Trophoblast cell (in vitro differentiated cells and primary cell): ENCODE measurements at regions not wholly inside any gene's neighbourhood (a gene's known extent, or its start where the extent isn't known, plus 50 kb on each side); places are given as distances from the start of the nearest gene placed in this dataset.

Experiments
- DNase-seq, 2 donors: peaks; one replicate each; pipeline ENCODE4 v3.0.0-alpha.2; 2016
- H2AFZ ChIP-seq: 2 replicates; pipeline ENCODE4 v1.6.1; 2013; ENCODE audit warnings: low read length, moderate library complexity, mild to moderate bottlenecking; ENCODE audit not compliant: insufficient read depth, poor library complexity
- H2AK5ac ChIP-seq: 2 replicates; pipeline ENCODE4 v1.6.1; 2013; ENCODE audit warnings: mild to moderate bottlenecking, low read length
- H2BK120ac ChIP-seq: 2 replicates; pipeline ENCODE4 v1.6.1; 2013; ENCODE audit warnings: low read length, mild to moderate bottlenecking, moderate library complexity; ENCODE audit not compliant: insufficient read depth, poor library complexity
- H2BK12ac ChIP-seq: 2 replicates; pipeline ENCODE4 v1.6.1; 2013; ENCODE audit warnings: mild to moderate bottlenecking, low read length, moderate library complexity
- H2BK5ac ChIP-seq: 2 replicates; pipeline ENCODE4 v1.6.1; 2013; ENCODE audit warnings: low read length, low read depth, moderate library complexity, mild to moderate bottlenecking; ENCODE audit not compliant: poor library complexity
- H3K14ac ChIP-seq: 2 replicates; pipeline ENCODE4 v1.6.1; 2013; ENCODE audit warnings: mild to moderate bottlenecking, low read length
- H3K18ac ChIP-seq: 2 replicates; pipeline ENCODE4 v1.6.1; 2013; ENCODE audit warnings: mild to moderate bottlenecking, low read length
- H3K23ac ChIP-seq: 2 replicates; pipeline ENCODE4 v1.6.1; 2013; ENCODE audit warnings: low read length
- H3K27ac ChIP-seq: 2 replicates; pipeline ENCODE4 v1.5.1; 2013; ENCODE audit warnings: low read depth, mild to moderate bottlenecking, inconsistent platforms, low read length, moderate library complexity
- H3K27me3 ChIP-seq: 2 replicates; pipeline ENCODE4 v1.6.1; 2013; ENCODE audit warnings: inconsistent platforms, mild to moderate bottlenecking, low read length, moderate library complexity; ENCODE audit not compliant: insufficient read depth
- H3K36me3 ChIP-seq, 2 experiments: 1 replicate in 1 of 2; 2 replicates in 1 of 2; pipeline ENCODE4 v1.6.1; 2013; ENCODE audit warnings: low read length in 2 of 2, mild to moderate bottlenecking in 2 of 2, moderate library complexity in 1 of 2; ENCODE audit not compliant: insufficient read depth in 2 of 2, control insufficient read depth in 1 of 2
- H3K4ac ChIP-seq: 2 replicates; pipeline ENCODE4 v1.6.1; 2013; ENCODE audit warnings: low read depth, mild to moderate bottlenecking, low read length, moderate library complexity
- H3K4me1 ChIP-seq, 2 experiments: 1 replicate in 1 of 2; 2 replicates in 1 of 2; pipeline ENCODE4 v1.6.1; 2013; ENCODE audit warnings: low read length in 2 of 2, mild to moderate bottlenecking in 2 of 2, moderate library complexity in 1 of 2; ENCODE audit not compliant: insufficient read depth in 2 of 2, control insufficient read depth in 1 of 2
- H3K4me2 ChIP-seq: 2 replicates; pipeline ENCODE4 v1.6.1; 2013; ENCODE audit warnings: inconsistent platforms, mild to moderate bottlenecking, low read length, moderate library complexity
- H3K4me3 ChIP-seq: 2 replicates; pipeline ENCODE4 v1.5.1; 2013; ENCODE audit warnings: mild to moderate bottlenecking, low read depth, low read length, inconsistent platforms
- H3K79me1 ChIP-seq: one replicate; pipeline ENCODE4 v1.6.1; 2013; ENCODE audit warnings: low read length
- H3K79me2 ChIP-seq: 2 replicates; pipeline ENCODE4 v1.6.1; 2013; ENCODE audit warnings: low read length, mild to moderate bottlenecking; ENCODE audit not compliant: control insufficient read depth, insufficient read depth, poor library complexity
- H3K9ac ChIP-seq: 2 replicates; pipeline ENCODE4 v1.6.1; 2013; ENCODE audit warnings: mild to moderate bottlenecking, low read length
- H3K9me3 ChIP-seq: 2 replicates; pipeline ENCODE4 v1.6.1; 2013; ENCODE audit warnings: low read depth, mild to moderate bottlenecking, control low read depth, inconsistent platforms, low read length; ENCODE audit not compliant: insufficient read depth
- H4K12ac ChIP-seq: 2 replicates; pipeline ENCODE4 v1.6.1; 2013; ENCODE audit warnings: low read depth, mild to moderate bottlenecking, low read length, moderate library complexity
- H4K8ac ChIP-seq: 2 replicates; pipeline ENCODE4 v1.6.1; 2013; ENCODE audit warnings: low read depth, mild to moderate bottlenecking, low read length, moderate library complexity
- H4K91ac ChIP-seq: one replicate; pipeline ENCODE4 v1.6.1; 2013; ENCODE audit warnings: low read depth, mild to moderate bottlenecking, low read length, moderate library complexity
- WGBS: extraction: QIAGEN DNeasy Blood & Tissue Kit; methylation state at CpG from one replicate; pipeline ENCODE4 v1.1.7; 2013; ENCODE audit warnings: missing lambda C conversion rate; ENCODE audit not compliant: insufficient read length, insufficient coverage; ENCODE audit errors: extremely low coverage; 5-methylcytosine and 5-hydroxymethylcytosine counted together

DNA sequence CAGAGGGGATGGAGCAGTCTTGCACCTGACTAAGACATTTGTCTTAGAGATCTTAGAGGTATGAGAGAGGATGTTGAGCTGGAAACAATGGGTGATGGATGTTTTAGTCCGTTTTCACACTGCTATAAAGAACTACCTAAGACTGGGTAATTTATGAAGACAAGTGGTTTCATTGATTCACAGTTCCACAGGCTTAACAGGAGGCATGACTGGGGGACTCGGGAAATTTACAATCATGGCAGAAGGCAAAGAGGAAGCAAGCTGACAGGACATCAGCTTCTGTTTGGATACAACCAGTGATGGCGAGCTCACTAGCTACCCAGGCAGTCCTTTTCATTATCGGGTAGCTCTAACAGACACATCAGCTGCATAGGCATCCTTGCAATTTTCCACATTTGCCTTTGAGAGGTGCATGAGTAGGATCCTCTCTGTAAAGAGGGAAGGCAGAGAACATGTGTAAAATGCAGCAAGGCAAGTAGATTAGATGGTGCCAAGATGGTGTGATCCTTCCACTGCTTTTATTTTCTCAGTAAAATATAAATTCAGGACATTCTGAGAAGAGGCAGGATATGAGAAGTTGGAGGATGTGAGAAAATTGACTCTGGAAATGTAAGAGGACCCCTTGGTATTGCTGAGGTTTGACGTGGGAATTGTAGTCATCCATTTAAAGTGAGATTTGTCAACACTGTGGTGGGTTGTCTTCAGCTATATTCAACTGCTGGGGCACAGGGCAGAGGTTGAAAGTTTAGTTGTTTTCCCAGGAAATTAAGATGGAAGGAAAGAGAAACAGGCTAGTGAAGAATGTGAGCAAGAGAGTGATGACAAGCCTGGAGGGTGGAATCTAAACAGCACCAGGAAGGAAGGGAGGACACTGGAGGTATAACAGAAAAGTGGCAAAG lies 1140.0 kb upstream of the AUTS2 start:
- H3K36me3 ChIP-seq, result no peaks in the 10 kb centered on the region
- no peak overlapping the region for H3K27ac ChIP-seq
- no peak overlapping the region for H2BK120ac ChIP-seq
- no peak overlapping the region for H3K4me3 ChIP-seq
- no peaks in the 10 kb centered on the region for H3K79me1 ChIP-seq
- no peak for DNase-seq
- no peak overlapping the region for H3K4ac ChIP-seq
- H4K91ac ChIP-seq, result no peak overlapping the region
- no peak overlapping the region for H3K14ac ChIP-seq
- H3K23ac ChIP-seq, result no peak overlapping the region
- no peaks in the 10 kb centered on the region for H3K27me3 ChIP-seq
- H3K18ac ChIP-seq, result no peak overlapping the region
- H2BK12ac ChIP-seq, result no peak overlapping the region
- H2AK5ac ChIP-seq, result no peak overlapping the region
- no peak overlapping the region for H2BK5ac ChIP-seq
- H4K12ac ChIP-seq, result no peak overlapping the region
- no peaks in the 10 kb centered on the region for H3K4me1 ChIP-seq
- WGBS, result no CpG with 5 or more reads among the region's 5 CpGs
- no peak overlapping the region for H3K9ac ChIP-seq
- no peaks in the 10 kb centered on the region for H3K79me2 ChIP-seq
- no peak overlapping the region for H3K4me2 ChIP-seq
- H4K8ac ChIP-seq, result no peak overlapping the region
- no peak overlapping the region for H2AFZ ChIP-seq
- H3K9me3 ChIP-seq, result peaks cover 2% of the 10 kb centered on the region

GRCh38 chr7:68461430-68461829 lies 1136.8 kb upstream of the AUTS2 start:
- H3K27me3 ChIP-seq, result no peaks in the 10 kb centered on the region
- no peak overlapping the region for H4K91ac ChIP-seq
- no peak for DNase-seq
- H3K4me2 ChIP-seq, result no peak overlapping the region
- no peaks in the 10 kb centered on the region for H3K36me3 ChIP-seq
- no peak overlapping the region for H3K27ac ChIP-seq
- H3K9ac ChIP-seq, result no peak overlapping the region
- no peaks in the 10 kb centered on the region for H3K4me1 ChIP-seq
- H2AK5ac ChIP-seq, result no peak overlapping the region
- no CpG with 5 or more reads among the region's 2 CpGs for WGBS
- H3K9me3 ChIP-seq, result peaks cover 2% of the 10 kb centered on the region
- H2AFZ ChIP-seq, result no peak overlapping the region
- H2BK120ac ChIP-seq, result no peak overlapping the region
- H4K12ac ChIP-seq, result no peak overlapping the region
- H3K23ac ChIP-seq, result no peak overlapping the region
- no peaks in the 10 kb centered on the region for H3K79me1 ChIP-seq
- H2BK5ac ChIP-seq, result no peak overlapping the region
- no peak overlapping the region for H2BK12ac ChIP-seq
- H3K14ac ChIP-seq, result no peak overlapping the region
- H3K4me3 ChIP-seq, result no peak overlapping the region
- H3K18ac ChIP-seq, result no peak overlapping the region
- H3K79me2 ChIP-seq, result no peaks in the 10 kb centered on the region
- no peak overlapping the region for H4K8ac ChIP-seq
- no peak overlapping the region for H3K4ac ChIP-seq

DNA sequence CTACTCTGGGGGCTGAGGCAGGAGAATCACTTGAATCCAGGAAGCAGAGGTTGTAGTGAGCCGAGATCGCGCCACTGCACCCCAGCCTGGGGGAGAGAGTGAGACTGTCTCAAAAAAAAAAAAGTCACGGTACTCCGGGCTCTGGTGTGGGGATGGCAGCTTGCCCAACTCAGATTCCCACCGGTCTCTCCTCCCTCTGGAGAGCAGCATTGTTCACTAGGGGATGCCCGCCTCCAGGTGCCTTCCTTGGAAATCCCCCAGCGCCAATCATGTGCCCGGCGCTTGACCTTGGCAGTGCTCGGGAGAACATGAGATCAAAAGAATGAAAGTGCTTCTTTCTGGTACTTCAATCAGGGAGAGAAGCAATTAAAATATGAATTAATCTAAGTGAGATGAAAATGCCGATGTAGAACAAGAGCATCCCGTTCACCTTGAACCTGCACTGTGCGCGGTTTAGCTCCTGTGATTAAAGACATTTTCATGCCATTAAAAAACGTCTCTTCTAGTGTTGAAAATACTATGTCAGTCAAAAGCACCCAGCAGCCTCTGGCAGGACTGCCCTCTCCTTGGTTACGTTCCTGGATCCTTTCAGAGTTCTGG lies 1127.3 kb upstream of the AUTS2 start:
- no peak for DNase-seq
- no peak overlapping the region for H2BK120ac ChIP-seq
- no peaks in the 10 kb centered on the region for H3K79me1 ChIP-seq
- H4K8ac ChIP-seq, result no peak overlapping the region
- no peak overlapping the region for H4K12ac ChIP-seq
- no peaks in the 10 kb centered on the region for H3K79me2 ChIP-seq
- no peak overlapping the region for H3K23ac ChIP-seq
- no peak overlapping the region for H3K4ac ChIP-seq
- no peak overlapping the region for H3K14ac ChIP-seq
- H3K4me3 ChIP-seq, result no peak overlapping the region
- no peaks in the 10 kb centered on the region for H3K36me3 ChIP-seq
- no peak overlapping the region for H2BK12ac ChIP-seq
- H4K91ac ChIP-seq, result no peak overlapping the region
- no CpG with 5 or more reads among the region's 17 CpGs for WGBS
- no peak overlapping the region for H2BK5ac ChIP-seq
- H3K9me3 ChIP-seq, result no peaks in the 10 kb centered on the region
- H3K9ac ChIP-seq, result no peak overlapping the region
- H3K4me2 ChIP-seq, result no peak overlapping the region
- H3K4me1 ChIP-seq, result no peaks in the 10 kb centered on the region
- no peaks in the 10 kb centered on the region for H3K27me3 ChIP-seq
- no peak overlapping the region for H3K18ac ChIP-seq
- H3K27ac ChIP-seq, result no peak overlapping the region
- no peak overlapping the region for H2AK5ac ChIP-seq
- H2AFZ ChIP-seq, result no peak overlapping the region

GRCh38 chr7:68472688-68473087 lies 1125.6 kb upstream of the AUTS2 start:
- Histone ChIP-seq H4K91ac (no peak overlapping the region), H3K14ac (no peak overlapping the region), H2BK12ac (no peak overlapping the region), H3K4me3 (no peak overlapping the region), H3K4me1 (no peaks in the 10 kb centered on the region), H3K36me3 (no peaks in the 10 kb centered on the region), H4K12ac (no peak overlapping the region), H4K8ac (no peak overlapping the region), H2BK120ac (no peak overlapping the region), H3K27me3 (no peaks in the 10 kb centered on the region), H3K18ac (no peak overlapping the region), H2BK5ac (no peak overlapping the region), H3K9ac (no peak overlapping the region), H3K4ac (no peak overlapping the region), H3K23ac (no peak overlapping the region), H2AFZ (no peak overlapping the region), H3K27ac (no peak overlapping the region), H3K4me2 (no peak overlapping the region), H3K9me3 (no peaks in the 10 kb centered on the region), H3K79me2 (no peaks in the 10 kb centered on the region), H3K79me1 (no peaks in the 10 kb centered on the region), H2AK5ac (no peak overlapping the region)
- WGBS, result no CpG with 5 or more reads among the region's 5 CpGs
- DNase-seq, result no peak
